NCI-H2081 treated with DMSO at 0.1 percent for 48 hours (cell line): ENCODE measurements at regions not wholly inside any gene's neighbourhood (a gene's known extent, or its start where the extent isn't known, plus 50 kb on each side); places are given as distances from the start of the nearest gene placed in this dataset.
"Not testable (repeated sequence)": the region's sequence is repeated elsewhere in the genome, so short reads cannot be mapped to it uniquely, and the experiment has no call there.

Experiments
- DNase-seq: peaks from one replicate; lab custom pipeline; 2025; lab: John Stamatoyannopoulos, UW

- no peak for DNase-seq
Observed at GRCh38 chr11:24171869-24172268, 325.0 kb upstream of the LUZP2 start.

- DNase-seq, result no peak
Observed at GRCh38 chr11:24181395-24182047, 315.3 kb upstream of the LUZP2 start.

GRCh38 chr11:24185535-24185934 lies 311.3 kb upstream of the LUZP2 start:
- DNase-seq, result not testable (repeated sequence)

- DNase-seq, result no peak
Observed at GRCh38 chr11:24196733-24197132, 300.1 kb upstream of the LUZP2 start.

GRCh38 chr11:24198481-24198880 lies 298.4 kb upstream of the LUZP2 start:
- DNase-seq, result no peak

- DNase-seq, result no peak
Observed at GRCh38 chr11:24199461-24199860, 297.4 kb upstream of the LUZP2 start.

- DNase-seq, result no peak
Observed at GRCh38 chr11:24206030-24206429, 290.8 kb upstream of the LUZP2 start.

GRCh38 chr11:24206511-24206910 lies 290.3 kb upstream of the LUZP2 start:
- DNase-seq, result no peak

GRCh38 chr11:24216488-24216887 lies 280.4 kb upstream of the LUZP2 start:
- DNase-seq, result no peak

- DNase-seq, result not testable (repeated sequence)
Observed at GRCh38 chr11:24217319-24217718, 279.5 kb upstream of the LUZP2 start.

- no peak for DNase-seq
Observed at GRCh38 chr11:24225501-24225900, 271.4 kb upstream of the LUZP2 start.

GRCh38 chr11:24226606-24227005 lies 270.2 kb upstream of the LUZP2 start:
- DNase-seq, result no peak

GRCh38 chr11:24233041-24233440 lies 263.8 kb upstream of the LUZP2 start:
- DNase-seq, result no peak

- no peak for DNase-seq
Observed at GRCh38 chr11:24234822-24235508, 261.9 kb upstream of the LUZP2 start.

- no peak for DNase-seq
Observed at GRCh38 chr11:24238771-24239645, 257.8 kb upstream of the LUZP2 start.

- no peak for DNase-seq
Observed at GRCh38 chr11:24239930-24240329, 256.9 kb upstream of the LUZP2 start.

- no peak for DNase-seq
Observed at GRCh38 chr11:24240496-24241175, 256.2 kb upstream of the LUZP2 start.

- DNase-seq, result no peak
Observed at GRCh38 chr11:24246715-24247114, 250.1 kb upstream of the LUZP2 start.

- DNase-seq, result no peak
Observed at GRCh38 chr11:24247846-24248245, 249.0 kb upstream of the LUZP2 start.

GRCh38 chr11:24249921-24250320 lies 246.9 kb upstream of the LUZP2 start:
- no peak for DNase-seq

- no peak for DNase-seq
Observed at GRCh38 chr11:24253237-24253760, 243.6 kb upstream of the LUZP2 start.

- DNase-seq, result no peak
Observed at GRCh38 chr11:24264868-24265267, 232.0 kb upstream of the LUZP2 start.
